ENCODE measurements at regions not wholly inside any gene's neighbourhood (a gene's known extent, or its start where the extent isn't known, plus 50 kb on each side); places are given as distances from the start of the nearest gene placed in this dataset.

- no peak overlapping the region for H3K4me2 ChIP-seq
- H3K9me2 ChIP-seq, result no peaks in the 10 kb centered on the region
- H3F3A ChIP-seq (replicated peaks; ENCODE audit: insufficient read depth), result no peaks in the 10 kb centered on the region
- H3K4me3 ChIP-seq (ENCODE audit: low read depth in 2 of 2, low read length in 1 of 2), result no peak overlapping the region
- H2AFZ ChIP-seq (ENCODE audit: low read depth), result no peak overlapping the region
- CTCF ChIA-PET, result interaction anchor here (0.6 to 1.3 kb wide), 5 partner anchors 12 to 890 kb away, joined by 3 to 4 read pairs (median 3); partner anchors contain the start of gene APP
- no peaks in the 10 kb centered on the region for H4K20me1 ChIP-seq (ENCODE audit: insufficient read depth)
- H3K36me3 ChIP-seq (replicated peaks in 1 of 2; ENCODE audit: control insufficient read depth in 1 of 2, insufficient read depth in 2 of 2, low read length in 1 of 2), result no peaks in the 10 kb centered on the region
- no peaks in the 10 kb centered on the region for H3K79me2 ChIP-seq (ENCODE audit: insufficient read depth)
- WGBS (ENCODE audit: low lambda C conversion rate), result 32% methylated on average over 5 of the region's 5 CpGs
- H3K4me1 ChIP-seq (ENCODE audit: control insufficient read depth in 1 of 2, insufficient read depth in 2 of 2, low read depth in 1 of 2, low read length in 1 of 2), result peaks cover 0 to 11% of the 10 kb centered on the region in 2 experiments; a peak in 3 of 4 replicates
- no peak for DNase-seq
- H3K27me3 ChIP-seq (ENCODE audit: insufficient read depth), result no peaks in the 10 kb centered on the region
- H3K27ac ChIP-seq (ENCODE audit: low read depth in 2 of 2, low read length in 1 of 2), result peak overlapping the region in 1 of 2 experiments; percentile 68; a peak in 1 of 4 replicates
- no peaks in the 10 kb centered on the region for H3K9me3 ChIP-seq
- no peak overlapping the region for H3K9ac ChIP-seq
- TF ChIP-seq IRF3 (IDR thresholded peaks at IDR 0.05; ENCODE audit: low read depth, low read length) (no peak), USF2 (IDR thresholded peaks at IDR 0.05; ENCODE audit: borderline replicate concordance, low read depth, low read length) (no peak), RAD21 (IDR thresholded peaks at IDR 0.05; ENCODE audit: low read length) (no peak), TCF12 (IDR thresholded peaks at IDR 0.05) (no peak), EP300 (IDR thresholded peaks at IDR 0.05; ENCODE audit: borderline replicate concordance in 1 of 2, low read depth in 1 of 2, low read length in 1 of 2) (no peak), MEF2A (IDR thresholded peaks at IDR 0.05; ENCODE audit: borderline replicate concordance, low read depth) (no peak), EZH2phosphoT487 (IDR thresholded peaks at IDR 0.05; ENCODE audit: borderline replicate concordance, low read depth) (no peak), MXI1 (IDR thresholded peaks at IDR 0.05; ENCODE audit: low read depth, low read length) (no peak), RCOR1 (IDR thresholded peaks at IDR 0.05; ENCODE audit: low read length) (no peak), NRF1 (IDR thresholded peaks at IDR 0.05; ENCODE audit: low read depth, low read length) (no peak), ZBTB33 (IDR thresholded peaks at IDR 0.05; ENCODE audit: borderline replicate concordance, low read depth) (no peak)
- POLR2A ChIA-PET, result no interaction called here
Observed at GRCh38 chr21:26280148-26280547, 109.6 kb upstream of the APP start.

- DNase-seq, result no peak
- no peak for TF ChIP-seq GABPA (IDR thresholded peaks at IDR 0.05; ENCODE audit: low read depth)
- TF ChIP-seq FOXM1 (IDR thresholded peaks at IDR 0.05; ENCODE audit: low read depth), result no peak
- no peak for TF ChIP-seq IRF3 (IDR thresholded peaks at IDR 0.05; ENCODE audit: low read depth, low read length)
- TF ChIP-seq CTCF (IDR thresholded peaks at IDR 0.05), result no peak
- no peak for TF ChIP-seq EZH2phosphoT487 (IDR thresholded peaks at IDR 0.05; ENCODE audit: borderline replicate concordance, low read depth)
- TF ChIP-seq RAD21 (IDR thresholded peaks at IDR 0.05; ENCODE audit: low read length), result no peak
- no peak for TF ChIP-seq CHD2 (IDR thresholded peaks at IDR 0.05; ENCODE audit: low read length, partially characterized antibody)
- no peak for TF ChIP-seq RFX5 (IDR thresholded peaks at IDR 0.05; ENCODE audit: low read length)
- TF ChIP-seq NRF1 (IDR thresholded peaks at IDR 0.05; ENCODE audit: low read depth, low read length), result no peak
- TF ChIP-seq TCF12 (IDR thresholded peaks at IDR 0.05), result no peak
- H3K9ac ChIP-seq, result no peak overlapping the region
- 2% methylated on average over 1 of the region's 1 CpG for WGBS (ENCODE audit: low lambda C conversion rate)
- H3K4me1 ChIP-seq (ENCODE audit: control insufficient read depth in 1 of 2, insufficient read depth in 2 of 2, low read depth in 1 of 2, low read length in 1 of 2), result peaks cover 0 to 4% of the 10 kb centered on the region in 2 experiments; a peak in 2 of 4 replicates
- ChIA-PET POLR2A (no interaction called here), CTCF (no interaction called here)
- no peaks in the 10 kb centered on the region for H3K36me3 ChIP-seq (replicated peaks in 1 of 2; ENCODE audit: control insufficient read depth in 1 of 2, insufficient read depth in 2 of 2, low read length in 1 of 2)
- H3K27me3 ChIP-seq (ENCODE audit: insufficient read depth), result no peaks in the 10 kb centered on the region
- no peaks in the 10 kb centered on the region for H4K20me1 ChIP-seq (ENCODE audit: insufficient read depth)
- H3K9me3 ChIP-seq, result no peaks in the 10 kb centered on the region
- no peaks in the 10 kb centered on the region for H3F3A ChIP-seq (replicated peaks; ENCODE audit: insufficient read depth)
- no peak overlapping the region for H3K27ac ChIP-seq (ENCODE audit: low read depth in 2 of 2, low read length in 1 of 2)
- no peak overlapping the region for H3K4me3 ChIP-seq (ENCODE audit: low read depth in 2 of 2, low read length in 1 of 2)
- no peaks in the 10 kb centered on the region for H3K79me2 ChIP-seq (ENCODE audit: insufficient read depth)
- H2AFZ ChIP-seq (ENCODE audit: low read depth), result no peak overlapping the region
- no peak overlapping the region for H3K4me2 ChIP-seq
- no peaks in the 10 kb centered on the region for H3K9me2 ChIP-seq
Observed at GRCh38 chr21:26275801-26276200, 105.2 kb upstream of the APP start.
